Ramos (cell line): ENCODE measurements at regions not wholly inside any gene's neighbourhood (a gene's known extent, or its start where the extent isn't known, plus 50 kb on each side); places are given as distances from the start of the nearest gene placed in this dataset.

Experiments
- in situ Hi-C: fragments of 300-500 bp; cut with MboI; formaldehyde crosslinking; loops from one replicate; pipeline ENCODE4 v1.14.3; 2022; ENCODE audit warnings: low sequenced_read_pairs; ENCODE audit not compliant: unreplicated experiment

DNA sequence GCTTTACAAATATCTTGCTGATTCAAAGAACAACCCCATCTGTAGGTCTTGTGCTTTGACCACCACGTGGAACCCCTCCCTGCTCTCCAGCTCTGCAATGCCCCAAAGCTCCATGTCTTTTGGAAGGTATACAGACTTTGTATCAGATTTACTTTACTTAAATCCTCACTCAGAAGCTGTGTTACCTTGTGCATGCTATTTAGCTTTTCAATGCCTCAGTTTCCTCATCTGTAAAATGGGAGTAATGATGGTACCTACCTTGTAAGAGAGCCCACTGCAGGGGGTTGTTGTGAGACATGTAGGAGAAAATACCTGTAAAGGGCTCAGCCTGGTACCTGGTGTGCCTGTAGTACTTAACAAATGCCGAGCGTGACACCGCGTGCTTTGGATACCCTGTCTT, 200.2 kb upstream of the CHD6 start:
- in situ Hi-C loops: no loop called here

DNA sequence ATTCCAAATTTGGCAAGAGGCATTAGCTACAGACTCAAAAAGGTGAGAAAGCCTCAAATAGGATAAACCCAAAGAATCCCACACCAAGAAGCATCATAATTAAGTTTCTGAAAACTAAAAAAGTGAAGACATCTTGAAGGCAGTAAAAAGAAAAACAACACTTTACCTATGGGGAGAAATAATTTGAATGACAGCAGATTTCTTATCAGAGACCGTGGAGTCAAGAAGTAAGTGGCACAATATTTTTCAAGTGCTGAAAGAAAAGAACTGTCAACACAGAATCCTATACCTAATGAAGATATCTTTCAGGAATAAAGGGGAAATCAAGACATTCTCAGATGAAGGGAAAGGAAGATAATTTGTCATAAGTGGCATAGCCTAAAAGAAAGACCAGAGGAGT, 193.3 kb upstream of the CHD6 start:
- in situ Hi-C loops: no loop called here

DNA sequence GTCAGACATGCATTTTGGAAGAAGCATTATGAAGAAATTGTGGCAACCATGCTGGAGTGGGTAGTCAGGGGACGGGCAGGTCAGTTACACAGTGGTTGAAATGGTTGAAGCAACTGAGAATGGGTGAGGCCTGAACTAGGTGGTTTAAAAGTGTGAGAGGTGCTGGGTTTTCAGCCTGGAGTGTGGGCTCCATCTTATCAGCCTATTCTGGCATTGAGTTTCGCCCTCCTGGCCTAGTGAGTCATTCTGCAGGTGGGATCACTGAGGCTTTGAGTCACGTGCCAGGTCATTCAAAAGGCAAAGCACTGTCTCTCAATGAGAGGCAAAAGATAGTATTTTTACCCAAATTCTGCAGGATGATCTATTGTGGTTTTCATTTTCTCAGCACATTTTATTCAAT, 181.9 kb upstream of the CHD6 start:
- in situ Hi-C loops: no loop called here

DNA sequence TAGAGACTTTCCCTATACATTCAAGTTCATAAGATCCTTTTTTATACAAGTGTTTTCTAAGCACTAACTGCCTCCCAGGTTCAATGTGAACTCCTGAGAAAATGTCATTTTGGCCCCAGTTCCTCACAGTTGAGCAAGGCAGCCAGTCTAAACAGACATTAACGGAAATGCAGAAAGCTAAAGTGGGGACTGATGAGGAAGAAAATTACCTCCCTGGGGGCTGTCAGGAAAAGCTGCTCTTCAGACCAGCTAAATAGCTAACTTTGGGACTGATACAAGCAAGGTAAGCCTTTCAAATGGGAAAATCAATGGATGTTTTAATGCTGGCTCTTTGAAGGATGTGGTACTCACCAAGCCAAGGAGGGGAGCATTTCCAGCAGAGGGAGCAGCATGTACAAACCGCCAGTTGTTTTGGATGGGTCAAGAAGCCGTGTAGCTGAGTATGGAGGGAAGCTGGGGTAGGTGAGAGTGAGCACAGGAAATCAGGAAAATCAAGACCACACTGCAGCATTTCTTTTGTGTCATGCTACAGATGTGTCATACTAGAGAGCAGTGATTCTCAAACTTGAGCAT, 180.8 kb upstream of the CHD6 start:
- in situ Hi-C loops: no loop called here

DNA sequence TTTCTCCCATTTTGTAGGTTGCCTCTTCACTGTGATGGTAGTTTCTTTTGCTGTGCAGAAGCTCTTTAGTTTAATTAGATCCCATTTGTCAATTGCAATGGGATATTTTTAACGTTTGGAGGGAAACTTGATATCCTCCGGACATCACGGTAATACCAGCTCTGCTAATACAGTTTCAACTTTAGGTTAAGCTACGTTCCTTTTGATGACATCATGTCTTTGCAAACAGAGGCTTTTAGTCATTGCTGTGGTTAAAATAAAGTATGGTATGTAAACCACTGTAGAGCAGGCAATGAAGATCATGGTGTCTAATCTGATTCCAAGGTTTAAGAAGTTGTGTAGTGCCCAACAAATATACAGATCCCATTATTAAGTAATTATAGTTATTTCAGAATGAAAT, 168.0 kb upstream of the CHD6 start:
- in situ Hi-C loops: no loop called here

DNA sequence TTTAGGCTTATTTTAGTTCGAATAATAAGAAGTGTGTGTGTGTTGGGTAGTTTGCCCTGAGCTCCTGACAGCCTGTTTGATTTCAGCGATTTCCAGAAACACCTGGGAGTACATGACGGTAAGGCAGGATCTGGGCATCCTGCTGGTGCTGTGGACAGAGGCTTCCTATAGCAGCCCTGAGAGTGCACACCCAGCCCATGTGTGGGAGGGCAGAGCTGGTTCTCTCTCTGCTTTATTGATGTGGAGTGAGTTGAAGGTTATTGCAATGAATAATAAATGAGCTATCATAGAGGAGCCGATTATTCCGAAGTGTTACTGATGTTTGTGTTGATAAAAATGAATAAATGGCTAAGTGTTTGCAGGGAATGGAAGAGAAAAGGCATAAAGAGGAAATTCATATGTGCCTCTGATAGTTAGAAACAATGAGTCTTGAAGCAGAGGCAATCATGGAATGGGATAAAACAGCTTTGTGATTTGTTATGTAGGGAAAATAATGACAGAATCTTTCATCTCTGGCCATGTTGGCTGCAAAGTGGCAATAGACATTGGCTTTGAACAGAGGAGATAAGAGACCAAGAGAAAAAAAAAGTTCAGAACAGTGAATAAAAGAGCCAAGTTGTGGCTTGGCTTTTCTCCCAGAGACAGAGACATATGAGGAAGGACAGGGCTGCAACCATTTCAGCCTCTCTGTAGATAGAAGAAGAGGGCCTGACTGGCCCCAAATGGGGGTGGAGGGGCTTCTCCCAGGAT, 166.2 kb upstream of the CHD6 start:
- in situ Hi-C loops: no loop called here

DNA sequence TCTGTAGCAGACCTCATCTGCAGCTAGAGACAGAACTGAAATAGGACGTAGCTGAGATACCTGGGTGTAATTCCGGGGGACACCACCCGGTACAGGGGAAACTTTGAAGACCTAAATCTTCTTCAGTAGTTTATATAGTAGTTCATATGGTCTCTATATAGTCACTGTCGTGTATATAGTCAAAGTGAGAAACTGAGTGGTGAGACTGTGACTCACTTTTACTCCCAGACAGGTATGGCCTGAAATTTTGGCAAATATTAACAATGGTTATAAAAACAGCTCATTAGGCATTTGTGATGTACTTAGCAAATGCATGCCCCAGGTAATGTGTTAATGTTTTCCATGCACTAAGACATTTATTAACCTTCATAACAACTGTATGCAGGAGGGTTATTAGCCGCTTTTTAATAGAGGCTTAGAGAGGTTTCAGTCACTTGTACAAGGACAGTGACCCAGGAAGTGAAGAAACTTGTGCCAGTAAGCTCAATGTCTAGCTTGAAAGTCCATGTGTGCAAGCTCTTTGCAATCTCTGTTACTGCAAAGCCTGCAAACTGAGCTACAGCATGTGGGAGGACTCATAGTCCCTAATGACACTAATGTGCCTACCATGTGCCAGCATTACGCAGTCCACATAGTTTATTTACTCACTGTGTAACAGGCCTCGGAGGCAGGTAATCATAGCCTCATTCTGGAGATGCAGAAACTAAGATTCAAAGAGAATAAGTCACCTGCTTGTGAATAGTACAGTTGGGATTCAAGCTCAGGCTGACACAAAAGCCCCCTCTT, 165.4 kb upstream of the CHD6 start:
- in situ Hi-C loops: no loop called here

DNA sequence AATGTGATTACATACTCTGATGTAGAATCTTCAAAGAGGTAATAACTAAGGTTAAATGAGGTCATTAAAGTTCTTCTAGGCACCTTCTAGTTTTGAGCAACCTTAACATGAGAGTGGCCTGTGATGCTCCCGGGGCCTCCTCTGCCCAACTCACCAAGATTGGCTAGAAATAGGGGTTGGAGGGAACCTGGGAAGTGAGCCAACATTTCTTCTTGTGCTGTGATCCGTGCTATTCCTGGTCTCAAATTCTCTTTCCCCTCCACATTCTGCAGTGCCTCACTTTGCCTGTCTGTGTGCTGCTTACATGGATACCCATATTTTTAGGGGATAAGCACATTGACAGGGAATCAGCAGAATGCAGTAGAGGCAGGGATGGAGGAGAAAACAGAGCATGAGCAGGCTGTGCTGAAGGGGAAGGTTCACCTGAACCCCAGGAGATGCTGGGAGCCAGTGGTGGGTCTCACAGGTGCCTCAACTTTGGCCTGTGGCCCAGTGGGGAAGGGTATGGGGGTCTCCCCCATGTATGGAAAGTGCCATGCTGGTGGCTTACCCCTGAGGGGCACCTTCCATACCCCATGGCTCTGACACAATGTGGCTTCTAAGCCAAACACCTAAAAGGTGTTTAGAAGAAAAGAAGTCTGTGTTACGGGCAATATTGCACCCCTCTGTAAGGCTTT, 164.7 kb upstream of the CHD6 start:
- in situ Hi-C loops: no loop called here

DNA sequence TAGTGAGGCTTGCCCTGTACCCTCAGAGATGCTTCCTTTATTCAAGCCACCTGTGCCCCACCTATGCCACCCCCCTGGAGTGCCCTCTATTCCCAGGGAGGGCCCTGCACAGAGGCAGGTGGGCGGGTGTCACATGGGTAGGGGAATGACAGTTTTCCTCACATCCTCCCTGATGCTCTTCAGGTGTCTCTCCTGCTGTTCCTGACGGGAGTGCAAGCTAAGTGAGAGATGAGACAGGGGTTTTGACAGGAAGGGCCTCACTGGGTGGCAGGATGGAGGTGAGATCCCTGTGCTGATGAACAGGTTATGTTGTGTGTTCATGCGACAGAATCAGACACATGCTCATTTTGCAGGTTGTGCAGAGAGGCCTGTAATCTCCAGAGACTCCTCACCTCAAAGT, 164.1 kb upstream of the CHD6 start:
- in situ Hi-C loops: no loop called here

DNA sequence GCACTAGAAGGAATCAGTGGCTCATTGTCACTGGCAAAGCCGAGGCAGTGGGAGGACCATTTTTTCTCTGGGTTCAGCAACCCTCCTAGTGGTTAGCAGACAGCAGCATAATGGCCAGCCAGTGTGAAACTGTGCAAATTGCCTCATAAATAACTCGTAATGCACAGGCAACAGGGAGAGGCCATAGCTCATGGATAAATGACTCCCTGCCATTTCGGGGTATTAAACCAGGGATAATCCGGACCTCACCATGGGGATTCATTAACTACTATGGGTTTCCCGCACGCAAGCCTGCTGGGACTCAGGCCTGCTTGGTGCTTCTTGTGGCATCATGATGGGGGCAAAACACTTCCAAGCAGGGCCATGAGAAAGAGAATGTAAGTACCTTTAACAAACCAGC, 158.2 kb upstream of the CHD6 start:
- in situ Hi-C loops: no loop called here

DNA sequence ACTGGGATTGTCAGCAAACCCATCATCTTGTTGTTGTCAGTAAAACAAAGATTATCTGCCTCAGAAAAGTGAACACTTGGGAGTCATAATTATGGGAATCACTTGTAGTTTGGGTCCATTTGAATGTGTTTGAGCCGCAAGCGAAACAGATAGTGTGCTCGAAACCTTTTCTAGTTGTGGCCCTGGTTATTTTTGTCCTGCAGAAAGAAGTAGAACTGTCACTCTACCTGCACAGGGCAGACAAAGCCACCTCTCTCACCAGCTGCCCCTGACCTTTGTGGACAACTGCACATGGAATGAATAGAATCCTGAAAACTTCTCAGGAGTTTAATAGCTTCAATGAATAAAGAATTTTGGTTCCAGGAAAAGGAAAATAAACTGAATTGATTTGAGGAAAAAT, 156.1 kb upstream of the CHD6 start:
- in situ Hi-C loops: no loop called here

DNA sequence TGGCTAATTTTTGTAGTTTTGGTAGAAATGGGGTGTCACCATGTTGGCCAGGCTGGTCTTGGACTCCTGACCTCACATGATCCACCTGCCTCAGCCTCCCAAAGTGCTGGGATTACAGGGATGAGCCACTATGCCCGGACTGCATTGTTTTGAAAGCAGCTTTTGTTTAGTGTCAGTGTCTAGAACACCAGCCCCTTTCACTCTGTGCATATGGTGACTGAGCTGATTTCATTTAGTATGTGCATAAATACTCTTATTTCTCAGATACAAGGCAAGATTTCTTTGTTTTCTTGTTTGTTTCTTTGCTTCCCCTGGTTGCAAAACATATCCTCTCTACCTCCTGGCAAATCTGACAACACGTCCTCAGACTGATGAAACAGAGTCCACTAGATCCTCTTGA, 152.8 kb upstream of the CHD6 start:
- in situ Hi-C loops: no loop called here

DNA sequence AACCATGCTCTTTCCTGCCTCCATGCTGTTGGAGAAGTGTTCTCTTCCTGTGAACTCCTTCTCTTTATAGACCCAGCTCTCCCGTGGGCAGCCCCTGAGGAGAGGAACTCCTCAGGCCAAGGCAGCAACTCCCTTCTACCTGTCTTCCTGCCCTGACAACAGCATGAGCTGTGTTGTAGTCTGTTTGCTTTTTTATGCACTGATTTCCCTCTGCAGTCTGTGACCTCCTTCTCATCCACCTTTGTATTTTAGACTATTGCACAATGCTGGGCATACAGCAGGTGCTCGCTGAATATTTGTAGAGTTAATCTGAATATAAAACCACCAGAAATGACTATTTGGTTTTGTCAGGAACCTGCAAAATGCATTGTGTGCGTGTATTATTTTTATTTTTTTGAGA, 152.2 kb upstream of the CHD6 start:
- in situ Hi-C loops: no loop called here

DNA sequence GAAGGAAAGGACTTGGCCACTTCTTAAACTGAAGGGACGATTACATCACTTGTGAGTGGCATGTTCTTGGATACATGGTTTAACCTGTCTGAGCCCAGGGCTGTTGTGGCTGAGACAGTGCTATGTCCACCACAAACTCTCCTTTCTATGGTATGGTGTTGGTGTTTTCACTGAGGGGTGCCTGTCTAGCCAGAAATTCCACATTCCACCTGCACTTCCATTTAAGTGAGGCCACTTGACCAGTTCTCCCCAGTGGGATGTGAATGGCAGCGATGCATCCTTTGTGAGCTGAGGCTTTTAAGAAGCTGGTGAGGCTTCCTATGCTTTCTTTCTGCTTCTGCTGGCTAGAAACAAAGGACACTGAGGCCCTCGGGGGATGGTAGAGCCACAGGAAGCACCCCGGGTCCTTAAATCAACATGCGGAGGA, 151.4 kb upstream of the CHD6 start:
- in situ Hi-C loops: no loop called here

DNA sequence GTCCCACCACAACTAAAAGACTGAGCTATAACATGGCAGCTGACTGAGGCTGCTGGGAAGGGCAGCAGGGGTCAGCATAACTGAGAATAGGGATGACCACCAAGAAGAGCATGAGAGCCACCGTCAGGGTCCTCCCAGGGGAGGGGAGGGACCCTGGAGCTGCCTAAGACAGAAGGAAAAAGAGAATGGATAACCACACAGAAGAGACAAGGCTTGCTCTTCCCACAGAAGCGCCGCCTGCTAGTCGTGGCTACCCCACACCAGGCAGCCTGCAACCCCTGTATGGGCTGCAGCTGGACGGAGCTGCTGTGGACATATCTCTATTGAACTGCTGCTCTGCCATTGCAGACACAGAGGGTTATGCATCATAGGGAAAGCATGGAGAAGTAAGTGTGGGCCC, 132.0 kb upstream of the CHD6 start:
- in situ Hi-C loops: no loop called here

DNA sequence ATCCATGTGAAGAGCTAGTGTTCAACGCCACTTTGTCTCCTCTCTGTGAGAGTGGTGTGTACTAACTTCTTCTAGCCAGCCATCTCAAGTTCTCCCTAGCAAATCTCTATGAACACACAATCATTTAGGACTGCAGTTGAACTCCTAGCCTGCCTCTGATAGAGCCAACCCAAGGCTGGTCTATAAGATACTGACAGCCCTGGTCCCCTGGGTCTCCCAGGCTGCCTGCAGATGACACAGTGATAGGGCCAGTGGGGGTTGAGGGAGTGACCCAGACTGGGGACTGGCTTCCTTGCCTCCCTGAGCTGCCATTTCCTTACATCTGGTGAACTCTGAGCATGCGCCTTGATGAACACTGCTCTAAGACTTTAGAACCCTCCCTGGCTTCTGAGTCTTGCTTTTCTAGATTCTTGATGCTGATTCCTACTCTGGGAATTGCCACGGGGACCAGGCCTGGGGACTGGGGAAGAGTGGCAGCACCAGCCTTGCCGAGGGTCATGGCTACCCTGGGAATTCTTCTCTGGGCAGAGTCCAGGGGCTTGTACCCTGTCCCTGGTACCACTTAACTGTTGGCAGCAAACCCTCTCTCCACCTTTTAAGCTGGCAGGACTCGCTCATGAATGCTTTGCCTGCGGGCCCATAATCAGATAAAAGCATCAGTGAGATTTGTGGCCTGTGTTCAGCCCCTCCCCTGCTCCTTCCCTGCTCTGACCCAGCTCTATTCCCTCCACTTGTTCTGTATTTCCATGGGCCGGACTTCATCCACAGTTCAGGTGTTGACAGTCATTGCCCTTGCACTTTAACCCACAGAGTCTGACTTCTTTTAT, 130.8 kb upstream of the CHD6 start:
- in situ Hi-C loops: loop anchor here (25.0 kb wide), 3 partner anchors 788 to 1663 kb away; partner anchors contain the start of gene PTPRT

DNA sequence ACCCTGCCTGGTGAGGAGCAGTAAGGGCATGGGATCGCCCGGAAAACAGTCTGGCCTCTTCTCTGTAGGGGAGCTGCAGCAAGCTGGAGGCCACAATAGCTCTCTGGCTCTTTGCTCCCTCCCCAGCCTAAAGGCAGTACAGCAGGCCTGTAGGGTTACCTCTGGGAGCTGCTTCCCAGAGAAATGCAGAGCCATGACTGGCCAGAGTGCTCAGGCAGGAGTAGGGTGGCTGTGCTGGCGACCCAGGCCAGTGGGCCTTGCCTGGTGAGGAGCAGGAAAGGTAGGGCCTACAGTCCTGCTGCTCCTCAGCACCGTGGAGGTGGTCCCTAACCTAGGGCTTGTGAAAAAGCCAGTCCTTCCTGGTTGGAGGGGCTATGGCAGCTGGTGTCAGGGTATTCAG, 129.9 kb upstream of the CHD6 start:
- in situ Hi-C loops: loop anchor here (25.0 kb wide), 3 partner anchors 789 to 1664 kb away; partner anchors contain the start of gene PTPRT

DNA sequence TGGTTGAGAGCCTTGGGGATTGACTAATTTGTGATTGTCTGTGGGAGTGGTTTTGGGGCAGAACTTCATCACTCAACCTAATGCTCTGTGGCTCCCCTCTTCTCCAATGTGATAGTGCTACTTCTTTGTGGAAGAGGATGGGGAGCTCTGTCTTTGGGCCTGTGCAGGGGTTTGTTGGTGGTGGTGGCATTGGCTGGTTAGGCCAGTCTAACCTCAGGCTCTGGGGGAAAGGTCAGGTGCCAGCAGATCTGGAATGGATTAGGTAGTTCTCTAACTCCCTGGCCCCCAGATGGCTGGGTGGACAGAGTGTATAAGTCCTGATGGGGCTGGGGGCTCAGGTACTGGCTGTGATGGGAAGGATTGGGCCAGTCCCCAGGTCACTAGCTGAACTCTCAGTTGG, 129.0 kb upstream of the CHD6 start:
- in situ Hi-C loops: loop anchor here (25.0 kb wide), 3 partner anchors 790 to 1665 kb away; partner anchors contain the start of gene PTPRT

DNA sequence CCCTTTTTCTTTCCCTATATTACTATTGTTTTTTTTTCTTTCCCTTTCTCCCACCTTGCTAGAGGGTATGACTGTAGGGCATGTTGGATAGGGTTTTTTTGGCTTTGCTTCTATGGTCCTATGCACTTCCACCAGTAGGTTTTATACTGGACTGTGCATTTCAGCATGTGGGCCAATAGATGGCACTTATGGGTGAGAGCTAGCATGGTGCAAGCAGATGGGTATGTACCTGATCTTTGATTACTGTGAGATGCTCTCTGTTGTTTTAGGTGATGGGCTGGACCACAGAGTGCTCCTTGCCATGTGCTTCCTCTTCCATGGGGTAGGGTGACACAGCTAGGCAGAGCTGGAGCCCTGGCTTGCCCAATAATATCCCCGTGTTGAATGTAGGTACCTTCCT, 128.5 kb upstream of the CHD6 start:
- in situ Hi-C loops: loop anchor here (25.0 kb wide), 3 partner anchors 791 to 1666 kb away; partner anchors contain the start of gene PTPRT
